Prostate gland (tissue), 2 donors: ENCODE measurements at regions not wholly inside any gene's neighbourhood (a gene's known extent, or its start where the extent isn't known, plus 50 kb on each side); places are given as distances from the start of the nearest gene placed in this dataset.

Experiments used
- CTCF ChIP-seq, 4 experiments: fragments of 200-600 bp in 2 of 4; fragments of 450-650 bp in 2 of 4; sonication (generic) in 2 of 4; IDR thresholded peaks; 1 replicate in 3 of 4; 2 replicates in 1 of 4; pipeline ENCODE4 v1.5.1; 2016 to 2019; ENCODE audit warnings: antibody characterized with exemption in 4 of 4, mild to moderate bottlenecking in 2 of 4, moderate library complexity in 2 of 4
- POLR2A ChIP-seq: fragments of 450-650 bp; IDR thresholded peaks from one replicate; pipeline ENCODE4 v1.6.1; 2016; ENCODE audit warnings: antibody characterized with exemption, mild to moderate bottlenecking
- POLR2AphosphoS5 ChIP-seq: sonication (generic); formaldehyde crosslinking; IDR thresholded peaks from one replicate; pipeline ENCODE4 v1.6.1; 2017; ENCODE audit warnings: antibody characterized with exemption

GRCh38 chr10:34895977-34896376 lies 80.9 kb upstream of the PARD3 start:
- no peak for TF ChIP-seq CTCF (IDR thresholded peaks at IDR 0.05)
- no peak for TF ChIP-seq POLR2AphosphoS5
- TF ChIP-seq POLR2A, result no peak
